Suppressor macrophage treated with lipopolysaccharide for 4 hours (primary cell): ENCODE measurements at regions not wholly inside any gene's neighbourhood (a gene's known extent, or its start where the extent isn't known, plus 50 kb on each side); places are given as distances from the start of the nearest gene placed in this dataset.

Source experiments
- DNase-seq: peaks from one replicate; pipeline ENCODE4 v3.0.0-alpha.2; 2020

GRCh38 chr12:89051065-89051677 is 301.1 kb downstream of the DUSP6 start:
- peak; percentile 74 for DNase-seq

GRCh38 chr12:89047856-89048418 is 304.4 kb downstream of the DUSP6 start:
- no peak for DNase-seq

GRCh38 chr12:89041078-89041477 is 311.2 kb downstream of the DUSP6 start:
- no peak for DNase-seq

GRCh38 chr12:89040146-89040964 is 311.9 kb downstream of the DUSP6 start:
- peak; percentile 63 for DNase-seq

- DNase-seq, result peak; percentile 25
Observed at GRCh38 chr12:89038831-89039512, 313.3 kb downstream of the DUSP6 start.

GRCh38 chr12:89033062-89033461 is 319.2 kb downstream of the DUSP6 start:
- DNase-seq, result no peak

GRCh38 chr12:89029961-89030360 is 322.3 kb downstream of the DUSP6 start:
- DNase-seq, result no peak

- no peak for DNase-seq
Observed at GRCh38 chr12:89024580-89024979, 327.7 kb downstream of the DUSP6 start.

GRCh38 chr12:89023936-89024335 is 328.4 kb downstream of the DUSP6 start:
- no peak for DNase-seq

GRCh38 chr12:89020689-89021088 is 331.6 kb downstream of the DUSP6 start:
- no peak for DNase-seq

- DNase-seq, result no peak
Observed at GRCh38 chr12:89020121-89020480, 332.2 kb downstream of the DUSP6 start.

- peak; percentile 78 for DNase-seq
Observed at GRCh38 chr12:89019439-89020120, 332.7 kb downstream of the DUSP6 start.

- DNase-seq, result peak; percentile 85
Observed at GRCh38 chr12:89016970-89017778, 335.1 kb downstream of the DUSP6 start.

GRCh38 chr12:89015419-89015818 is 336.9 kb downstream of the DUSP6 start:
- DNase-seq, result no peak

- DNase-seq, result no peak
Observed at GRCh38 chr12:88998421-88998820, 353.9 kb downstream of the DUSP6 start.

- no peak for DNase-seq
Observed at GRCh38 chr12:88996200-88996788, 356.0 kb downstream of the DUSP6 start.

GRCh38 chr12:88994971-88995370 is 357.3 kb downstream of the DUSP6 start:
- DNase-seq, result peak; percentile 26

- no peak for DNase-seq
Observed at GRCh38 chr12:88994537-88994936, 357.8 kb downstream of the DUSP6 start.

- peak; percentile 46 for DNase-seq
Observed at GRCh38 chr12:88993651-88994050, 358.6 kb downstream of the DUSP6 start.

GRCh38 chr12:88986056-88986455 is 366.2 kb downstream of the DUSP6 start:
- no peak for DNase-seq

GRCh38 chr12:88985631-88986030 is 366.7 kb downstream of the DUSP6 start:
- DNase-seq, result no peak

- DNase-seq, result no peak
Observed at GRCh38 chr12:88985011-88985410, 367.3 kb downstream of the DUSP6 start.
